HTR-8/SVneo (cell line): ENCODE measurements at regions not wholly inside any gene's neighbourhood (a gene's known extent, or its start where the extent isn't known, plus 50 kb on each side); places are given as distances from the start of the nearest gene placed in this dataset.

Experiments
- DNase-seq: peaks from one replicate; pipeline ENCODE4 v3.0.0; 2011; ENCODE audit warnings: low spot score, mixed read lengths; ENCODE audit not compliant: insufficient read length
- FAIRE-seq: peaks from 2 replicates; lab custom pipeline; 2011; peaks lifted over from hg19 to GRCh38; lab: Jason Lieb, UNC

- FAIRE-seq (no peak), DNase-seq (no peak)
These were observed 103.1 kb upstream of the CSF3R start for GRCh38 chr1:36585569-36586548.

GRCh38 chr1:36584874-36585453 is 102.3 kb upstream of the CSF3R start:
- DNase-seq (no peak), FAIRE-seq (no peak)

GRCh38 chr1:36583980-36584782 is 101.5 kb upstream of the CSF3R start:
- DNase-seq (no peak), FAIRE-seq (no peak)

GRCh38 chr1:36583080-36583479 is 100.4 kb upstream of the CSF3R start:
- FAIRE-seq = no peak
- DNase-seq = no peak

- FAIRE-seq (no peak), DNase-seq (no peak)
These were observed 99.5 kb upstream of the CSF3R start for GRCh38 chr1:36582066-36582755.

- FAIRE-seq = no peak
- DNase-seq = no peak
These were observed 97.8 kb upstream of the CSF3R start for GRCh38 chr1:36580524-36580923.

- DNase-seq = no peak
- FAIRE-seq = no peak
These were observed 96.3 kb upstream of the CSF3R start for GRCh38 chr1:36579039-36579438.

GRCh38 chr1:36576551-36577110 is 93.9 kb upstream of the CSF3R start:
- DNase-seq = no peak
- FAIRE-seq = no peak

GRCh38 chr1:36576118-36576517 is 93.4 kb upstream of the CSF3R start:
- DNase-seq (peak; percentile 68), FAIRE-seq (no peak)

- FAIRE-seq (no peak), DNase-seq (no peak)
These were observed 90.7 kb upstream of the CSF3R start for GRCh38 chr1:36573445-36573844.

- FAIRE-seq (no peak), DNase-seq (no peak)
These were observed 90.2 kb upstream of the CSF3R start for GRCh38 chr1:36572906-36573305.

GRCh38 chr1:36572142-36572715 is 89.5 kb upstream of the CSF3R start:
- FAIRE-seq = no peak
- no peak for DNase-seq

GRCh38 chr1:36571106-36571505 is 88.4 kb upstream of the CSF3R start:
- DNase-seq (no peak), FAIRE-seq (no peak)

GRCh38 chr1:36570478-36571060 is 87.9 kb upstream of the CSF3R start:
- FAIRE-seq = no peak
- DNase-seq = no peak

- FAIRE-seq (no peak), DNase-seq (no peak)
These were observed 87.3 kb upstream of the CSF3R start for GRCh38 chr1:36570006-36570405.

GRCh38 chr1:36567601-36568341 is 85.1 kb upstream of the CSF3R start:
- FAIRE-seq = no peak

GRCh38 chr1:36565576-36566501 is 83.1 kb upstream of the CSF3R start:
- FAIRE-seq = no peak

More at GRCh38 chr1:36567601-36568341, 85.1 kb upstream of the CSF3R start:
- DNase-seq = no peak

More at GRCh38 chr1:36565576-36566501, 83.1 kb upstream of the CSF3R start:
- no peak for DNase-seq
